Parathyroid adenoma (tissue), 2 donors: ENCODE measurements at regions not wholly inside any gene's neighbourhood (a gene's known extent, or its start where the extent isn't known, plus 50 kb on each side); places are given as distances from the start of the nearest gene placed in this dataset.

Experiments used
- H2AFZ ChIP-seq: fragments of 300-600 bp; sonication (generic); one replicate; pipeline ENCODE4 v1.7.0; 2017; ENCODE audit warnings: antibody characterized with exemption, mild to moderate bottlenecking
- H3K27ac ChIP-seq: fragments of 300-600 bp; sonication (generic); one replicate; pipeline ENCODE4 v1.7.0; 2017
- H3K27me3 ChIP-seq: fragments of 300-600 bp; sonication (generic); one replicate; pipeline ENCODE4 v1.7.0; 2017; ENCODE audit warnings: low read length; ENCODE audit not compliant: control insufficient read depth, insufficient read depth
- H3K36me3 ChIP-seq: fragments of 300-600 bp; sonication (generic); one replicate; pipeline ENCODE4 v1.7.0; 2017; ENCODE audit warnings: low read length; ENCODE audit not compliant: control insufficient read depth, insufficient read depth
- H3K4me1 ChIP-seq: fragments of 300-600 bp; sonication (generic); one replicate; pipeline ENCODE4 v1.7.0; 2017; ENCODE audit warnings: control low read depth
- H3K4me2 ChIP-seq: fragments of 300-600 bp; sonication (generic); one replicate; pipeline ENCODE4 v1.7.0; 2017; ENCODE audit warnings: low read length
- H3K4me3 ChIP-seq: fragments of 300-600 bp; sonication (generic); one replicate; pipeline ENCODE4 v1.7.0; 2017; ENCODE audit warnings: low read depth, low read length
- H3K79me2 ChIP-seq: fragments of 300-600 bp; sonication (generic); one replicate; pipeline ENCODE4 v1.7.0; 2017; ENCODE audit warnings: control low read depth
- H3K9ac ChIP-seq: fragments of 300-600 bp; sonication (generic); one replicate; pipeline ENCODE4 v1.7.0; 2017; ENCODE audit warnings: mild to moderate bottlenecking
- H3K9me3 ChIP-seq: fragments of 300-600 bp; sonication (generic); one replicate; pipeline ENCODE4 v1.7.0; 2017; ENCODE audit warnings: low read length; ENCODE audit not compliant: control insufficient read depth
- CTCF ChIP-seq: fragments of 300-600 bp; sonication (generic); IDR thresholded peaks from one replicate; pipeline ENCODE4 v1.7.0; 2017; ENCODE audit warnings: antibody characterized with exemption, mild to moderate bottlenecking
- donor health status: primary hyperparathyroidism.

GRCh38 chr20:60984666-60985065 lies 267.4 kb upstream of the CDH4 start:
- Histone ChIP-seq H3K4me2 (no peak overlapping the region), H3K27ac (no peak overlapping the region), H3K36me3 (no peaks in the 10 kb centered on the region), H3K27me3 (no peaks in the 10 kb centered on the region), H3K79me2 (no peaks in the 10 kb centered on the region), H2AFZ (no peak overlapping the region), H3K9ac (no peak overlapping the region), H3K4me3 (no peak overlapping the region), H3K9me3 (no peaks in the 10 kb centered on the region), H3K4me1 (no peaks in the 10 kb centered on the region)
- TF ChIP-seq CTCF, result no peak

DNA sequence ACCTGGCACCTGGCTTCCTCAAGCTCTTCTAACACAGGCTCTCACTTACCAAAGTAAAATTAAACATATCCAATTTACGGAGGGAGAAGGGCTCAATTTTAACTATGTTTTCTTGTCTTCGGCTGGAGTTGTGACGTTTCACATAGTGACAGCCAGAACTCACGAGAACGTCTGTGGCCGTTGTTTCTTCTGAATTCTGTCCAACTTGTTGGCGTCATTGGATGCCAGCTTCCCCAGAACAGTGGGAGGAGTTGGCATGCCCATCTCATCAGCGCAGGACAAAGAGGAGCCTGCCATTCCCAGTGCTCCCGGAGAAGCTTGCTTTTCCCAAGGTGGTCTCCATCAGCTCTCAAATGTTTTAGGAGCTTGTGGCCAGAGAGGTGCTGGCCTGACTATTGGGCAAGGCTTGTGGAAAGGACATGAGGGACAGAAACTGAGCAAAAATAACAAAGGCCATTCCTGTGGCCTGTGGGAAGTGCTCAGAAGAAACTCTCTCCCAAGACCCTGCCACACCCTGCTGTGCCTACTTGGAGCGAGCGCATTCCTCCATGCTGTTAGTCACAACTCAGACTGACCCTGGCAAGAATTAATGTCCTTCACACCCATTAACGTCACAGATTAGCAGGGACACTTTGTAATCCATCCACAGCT lies 265.4 kb upstream of the CDH4 start:
- Histone ChIP-seq H3K79me2 (no peaks in the 10 kb centered on the region), H3K4me3 (no peak overlapping the region), H3K27me3 (no peaks in the 10 kb centered on the region), H3K9me3 (no peaks in the 10 kb centered on the region), H3K4me1 (no peaks in the 10 kb centered on the region), H2AFZ (no peak overlapping the region), H3K27ac (no peak overlapping the region), H3K9ac (no peak overlapping the region), H3K4me2 (no peak overlapping the region), H3K36me3 (no peaks in the 10 kb centered on the region)
- TF ChIP-seq CTCF, result no peak

DNA sequence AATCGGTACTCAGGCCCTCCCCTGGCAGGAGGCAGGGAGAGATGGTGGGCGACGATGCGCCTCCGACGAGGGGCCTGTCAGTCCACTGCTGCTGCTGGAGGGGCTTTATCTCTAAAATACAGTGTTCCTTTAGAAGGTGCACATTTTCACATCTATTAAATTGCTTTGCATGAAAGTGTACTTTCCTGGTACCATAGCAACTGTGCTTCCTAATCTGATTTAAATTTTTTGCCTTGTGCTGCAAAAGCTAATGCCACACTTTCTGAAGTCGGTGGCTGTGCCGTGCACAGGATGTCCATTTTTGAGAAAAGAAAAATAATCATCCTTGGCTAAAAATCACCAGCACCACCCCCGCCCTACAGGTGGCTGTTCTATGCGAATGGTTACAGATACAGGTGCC lies 262.0 kb upstream of the CDH4 start:
- TF ChIP-seq CTCF, result no peak
- no peak overlapping the region for H3K4me3 ChIP-seq
- H3K4me1 ChIP-seq, result no peaks in the 10 kb centered on the region
- H3K4me2 ChIP-seq, result no peak overlapping the region
- no peaks in the 10 kb centered on the region for H3K36me3 ChIP-seq
- H2AFZ ChIP-seq, result no peak overlapping the region
- no peaks in the 10 kb centered on the region for H3K27me3 ChIP-seq
- H3K27ac ChIP-seq, result no peak overlapping the region
- no peaks in the 10 kb centered on the region for H3K79me2 ChIP-seq
- H3K9me3 ChIP-seq, result no peaks in the 10 kb centered on the region
- H3K9ac ChIP-seq, result no peak overlapping the region

DNA sequence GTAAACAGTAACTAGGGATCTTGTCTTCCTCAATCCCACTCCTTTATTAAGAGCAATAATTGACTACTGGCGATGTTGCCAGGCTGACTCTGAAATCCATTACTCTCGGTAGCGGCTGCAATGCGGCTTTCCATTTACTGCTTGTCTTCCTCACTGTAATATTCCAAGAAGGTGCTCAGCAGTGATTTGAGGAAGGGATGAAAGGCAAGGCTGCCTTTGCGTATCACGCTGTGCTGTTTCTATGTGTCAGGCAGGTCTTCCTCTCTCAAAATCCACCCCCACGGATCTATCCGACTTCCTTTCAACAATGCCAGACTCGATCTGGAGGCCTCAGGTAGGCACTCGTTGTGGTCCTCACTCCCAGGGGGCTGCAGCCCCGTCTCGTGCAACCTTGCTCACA lies 261.4 kb upstream of the CDH4 start:
- Histone ChIP-seq H3K36me3 (no peaks in the 10 kb centered on the region), H3K27me3 (no peaks in the 10 kb centered on the region), H3K4me2 (no peak overlapping the region), H3K4me3 (no peak overlapping the region), H3K4me1 (no peaks in the 10 kb centered on the region), H2AFZ (no peak overlapping the region), H3K9me3 (no peaks in the 10 kb centered on the region), H3K27ac (no peak overlapping the region), H3K79me2 (no peaks in the 10 kb centered on the region), H3K9ac (no peak overlapping the region)
- no peak for TF ChIP-seq CTCF

DNA sequence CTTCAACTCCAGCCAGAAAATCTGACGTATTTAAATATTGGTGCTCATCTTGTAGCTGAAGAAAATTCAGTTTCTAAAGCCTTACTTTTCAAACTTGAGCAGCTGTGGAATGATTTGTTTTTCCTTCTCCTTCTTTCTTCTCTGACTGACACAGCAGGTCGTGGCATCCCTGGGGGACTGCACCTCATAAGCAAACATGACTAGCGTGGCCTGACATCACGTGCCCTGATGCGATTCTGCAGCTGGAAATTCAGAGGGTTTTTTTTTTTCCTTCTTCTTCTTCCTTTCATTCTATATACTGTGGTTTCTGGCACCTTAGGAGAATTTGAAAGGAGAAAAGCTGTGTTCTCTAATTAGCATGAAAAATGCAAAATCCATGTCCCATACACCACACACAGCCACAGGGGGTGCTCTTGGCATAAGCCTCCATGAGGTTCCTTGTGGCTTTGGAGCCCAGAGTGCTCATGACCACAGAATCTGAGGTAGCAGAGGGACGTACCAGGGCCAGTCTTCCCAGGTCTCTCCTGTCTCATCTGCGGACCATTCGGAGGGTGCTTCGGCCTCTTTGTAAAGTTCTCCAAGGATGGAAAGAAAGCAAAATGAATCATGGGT lies 258.5 kb upstream of the CDH4 start:
- Histone ChIP-seq H3K36me3 (no peaks in the 10 kb centered on the region), H3K9ac (no peak overlapping the region), H3K4me1 (no peaks in the 10 kb centered on the region), H3K4me2 (no peak overlapping the region), H2AFZ (no peak overlapping the region), H3K4me3 (no peak overlapping the region), H3K27me3 (no peaks in the 10 kb centered on the region), H3K27ac (no peak overlapping the region), H3K9me3 (no peaks in the 10 kb centered on the region), H3K79me2 (no peaks in the 10 kb centered on the region)
- no peak for TF ChIP-seq CTCF
